HFFc6 (cell line): ENCODE measurements at regions not wholly inside any gene's neighbourhood (a gene's known extent, or its start where the extent isn't known, plus 50 kb on each side); places are given as distances from the start of the nearest gene placed in this dataset.

ENCODE experiments used
- DNase-seq: peaks from one replicate; pipeline ENCODE4 v3.0.0-alpha.2; 2018
- H3K27ac Mint-ChIP-seq: 2 replicates; pipeline ENCODE4 v1.8.0; 2020; ENCODE audit warnings: mild to moderate bottlenecking, mixed read lengths
- H3K27me3 Mint-ChIP-seq: 2 replicates; pipeline ENCODE4 v1.8.0; 2021; ENCODE audit warnings: mild to moderate bottlenecking, moderate library complexity, mixed read lengths; ENCODE audit not compliant: insufficient read depth
- H3K36me3 Mint-ChIP-seq: 2 replicates; pipeline ENCODE4 v1.8.0; 2021; ENCODE audit warnings: low read depth, mixed read lengths
- H3K4me1 Mint-ChIP-seq: 2 replicates; pipeline ENCODE4 v1.8.0; 2020; ENCODE audit warnings: low read depth, mixed read lengths
- H3K4me3 Mint-ChIP-seq: 2 replicates; pipeline ENCODE4 v1.8.0; 2020; ENCODE audit warnings: mild to moderate bottlenecking, moderate library complexity, mixed read lengths
- H3K9me3 Mint-ChIP-seq: 2 replicates; pipeline ENCODE4 v1.8.0; 2020; ENCODE audit warnings: mild to moderate bottlenecking, mixed read lengths
- CTCF ChIP-seq: fragments of 200-600 bp; sonication (generic); IDR thresholded peaks from 2 replicates; pipeline ENCODE4 v1.5.0; 2021; ENCODE audit warnings: antibody characterized with exemption, mild to moderate bottlenecking

GRCh38 chr4:155552180-155552579 is 114.5 kb upstream of the GUCY1A1 start:
- Mint-ChIP-seq H3K4me3 (no peak overlapping the region), H3K4me1 (no peaks in the 10 kb centered on the region), H3K27ac (no peak overlapping the region), H3K27me3 (no peaks in the 10 kb centered on the region; the same call in 1 of the 2 replicates), H3K36me3 (no peaks in the 10 kb centered on the region; the same call in 1 of the 2 replicates), H3K9me3 (peaks cover 36% of the 10 kb centered on the region)
- peak; percentile 18 for DNase-seq
- TF ChIP-seq CTCF = no peak

- no peaks in the 10 kb centered on the region for H3K27me3 Mint-ChIP-seq
- H3K4me3 Mint-ChIP-seq = no peak overlapping the region
- H3K4me1 Mint-ChIP-seq = no peaks in the 10 kb centered on the region
- DNase-seq = no peak
- TF ChIP-seq CTCF = no peak
- H3K9me3 Mint-ChIP-seq = peaks cover 27% of the 10 kb centered on the region
- no peak overlapping the region for H3K27ac Mint-ChIP-seq
- no peaks in the 10 kb centered on the region; the same call in 1 of the 2 replicates for H3K36me3 Mint-ChIP-seq
Observed at GRCh38 chr4:155548173-155548572, 118.5 kb upstream of the GUCY1A1 start.

- no peak overlapping the region for H3K4me3 Mint-ChIP-seq
- no peaks in the 10 kb centered on the region for H3K4me1 Mint-ChIP-seq
- no peak for TF ChIP-seq CTCF
- H3K9me3 Mint-ChIP-seq = peaks cover 25% of the 10 kb centered on the region
- no peak for DNase-seq
- H3K27me3 Mint-ChIP-seq = no peaks in the 10 kb centered on the region
- no peak overlapping the region for H3K27ac Mint-ChIP-seq
- H3K36me3 Mint-ChIP-seq = no peaks in the 10 kb centered on the region; the same call in 1 of the 2 replicates
Observed at GRCh38 chr4:155546451-155546850, 120.2 kb upstream of the GUCY1A1 start.

GRCh38 chr4:155545456-155545855 is 121.2 kb upstream of the GUCY1A1 start:
- no peak for DNase-seq
- Mint-ChIP-seq H3K4me3 (no peak overlapping the region), H3K27ac (no peak overlapping the region), H3K36me3 (no peaks in the 10 kb centered on the region; the same call in 1 of the 2 replicates), H3K27me3 (no peaks in the 10 kb centered on the region), H3K9me3 (peaks cover 22% of the 10 kb centered on the region), H3K4me1 (no peaks in the 10 kb centered on the region)
- TF ChIP-seq CTCF = no peak

- no peaks in the 10 kb centered on the region for H3K27me3 Mint-ChIP-seq
- no peak for DNase-seq
- H3K36me3 Mint-ChIP-seq = no peaks in the 10 kb centered on the region; the same call in 1 of the 2 replicates
- peaks cover 18% of the 10 kb centered on the region for H3K9me3 Mint-ChIP-seq
- H3K27ac Mint-ChIP-seq = no peak overlapping the region
- no peaks in the 10 kb centered on the region for H3K4me1 Mint-ChIP-seq
- TF ChIP-seq CTCF = no peak
- H3K4me3 Mint-ChIP-seq = no peak overlapping the region
Observed at GRCh38 chr4:155544547-155544946, 122.1 kb upstream of the GUCY1A1 start.
